SKM-1 treated with dmso at 0.1 percent for 144 hours (cell line): ENCODE measurements at regions not wholly inside any gene's neighbourhood (a gene's known extent, or its start where the extent isn't known, plus 50 kb on each side); places are given as distances from the start of the nearest gene placed in this dataset.

Experiments
- DNase-seq: peaks from one replicate; lab custom pipeline; 2025; ENCODE audit not compliant: unreplicated experiment; lab: John Stamatoyannopoulos, UW

DNA sequence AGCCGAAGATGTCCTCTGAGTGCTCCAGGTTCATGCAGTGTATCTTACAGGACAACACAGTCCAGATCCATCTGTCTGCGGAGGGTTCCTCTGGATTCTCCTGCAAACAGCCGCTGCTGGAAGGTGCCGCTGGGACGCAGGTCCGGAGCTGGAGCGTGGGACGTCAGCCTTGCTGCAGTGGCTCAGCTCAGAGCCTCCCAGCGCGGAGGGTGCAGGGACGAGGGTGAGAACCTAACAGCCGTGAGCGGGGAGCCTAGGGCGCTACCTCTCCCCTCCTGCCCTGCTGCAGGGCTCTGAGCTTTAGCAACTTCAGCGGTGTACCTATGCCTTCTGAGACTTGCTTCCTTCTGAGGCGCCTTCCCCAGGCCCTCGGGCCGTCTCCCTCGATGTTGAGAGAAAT is 137.6 kb upstream of the TMEM72 start:
- no peak for DNase-seq

- no peak for DNase-seq
Measured at GRCh38 chr10:44774676-44775401, 136.3 kb upstream of the TMEM72 start.

- no peak for DNase-seq
Measured at GRCh38 chr10:44775402-44775741, 135.8 kb upstream of the TMEM72 start.

DNA sequence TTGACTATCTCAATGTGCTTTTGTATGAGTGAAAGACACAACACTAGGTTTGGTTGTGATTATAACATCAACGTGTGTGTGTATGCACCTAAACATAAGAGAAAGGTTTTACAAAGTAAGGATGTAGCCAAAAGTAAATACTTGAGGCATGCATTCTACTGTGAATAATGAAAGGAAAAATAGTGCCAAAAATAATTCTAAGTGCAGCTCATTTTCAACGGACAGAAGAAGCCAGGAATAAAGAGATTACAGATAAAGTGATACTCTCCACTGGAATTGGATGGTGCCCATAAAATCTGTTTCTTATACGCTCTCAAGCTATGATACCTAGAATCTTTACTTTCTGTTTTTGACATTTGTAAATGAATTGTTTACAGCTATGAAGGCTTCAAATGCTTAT is 135.0 kb upstream of the TMEM72 start:
- no peak for DNase-seq

GRCh38 chr10:44779511-44779910 is 131.6 kb upstream of the TMEM72 start:
- DNase-seq = no peak

DNA sequence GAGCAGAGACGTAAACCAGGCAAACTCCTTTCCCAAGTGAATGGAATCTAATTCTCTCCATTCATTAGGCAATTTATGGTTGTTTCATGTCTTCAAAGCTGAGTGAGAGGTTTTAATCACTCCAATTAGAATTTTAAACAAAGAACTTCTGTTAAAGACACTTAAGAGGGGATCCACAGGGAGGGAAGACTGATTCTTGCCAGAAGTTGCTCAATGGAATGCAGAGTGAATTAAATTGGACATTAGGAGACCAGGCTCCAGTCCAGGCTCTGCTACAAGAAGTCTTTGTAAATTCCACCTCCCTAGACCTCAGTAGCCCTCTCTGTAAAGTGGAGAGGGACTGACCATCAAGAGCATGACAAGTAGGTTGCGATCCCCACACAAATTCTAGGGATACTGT is 130.7 kb upstream of the TMEM72 start:
- no peak for DNase-seq

DNA sequence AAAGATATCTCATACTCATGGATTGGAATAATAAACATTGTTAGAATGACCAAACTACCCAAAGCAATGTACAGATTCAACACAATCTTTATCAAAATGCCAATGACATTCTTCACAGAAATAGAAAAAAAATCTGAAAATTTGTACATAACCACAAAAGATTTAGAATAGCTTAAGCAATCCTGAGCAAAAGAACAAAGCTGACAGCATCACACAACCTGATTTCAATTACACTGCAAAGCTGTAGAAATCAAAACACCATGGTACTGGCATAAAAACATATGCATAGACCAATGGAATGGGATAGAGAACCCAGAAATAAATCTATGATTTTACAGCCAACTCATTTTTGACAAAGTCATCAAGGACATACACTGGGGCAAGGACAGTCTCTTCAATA is 130.0 kb upstream of the TMEM72 start:
- DNase-seq = no peak

GRCh38 chr10:44786286-44786850 is 124.8 kb upstream of the TMEM72 start:
- no peak for DNase-seq

GRCh38 chr10:44787480-44788075 is 123.6 kb upstream of the TMEM72 start:
- DNase-seq = no peak

GRCh38 chr10:44788147-44789129 is 122.7 kb upstream of the TMEM72 start:
- no peak for DNase-seq

GRCh38 chr10:44792119-44792775 is 118.9 kb upstream of the TMEM72 start:
- DNase-seq = no peak

DNA sequence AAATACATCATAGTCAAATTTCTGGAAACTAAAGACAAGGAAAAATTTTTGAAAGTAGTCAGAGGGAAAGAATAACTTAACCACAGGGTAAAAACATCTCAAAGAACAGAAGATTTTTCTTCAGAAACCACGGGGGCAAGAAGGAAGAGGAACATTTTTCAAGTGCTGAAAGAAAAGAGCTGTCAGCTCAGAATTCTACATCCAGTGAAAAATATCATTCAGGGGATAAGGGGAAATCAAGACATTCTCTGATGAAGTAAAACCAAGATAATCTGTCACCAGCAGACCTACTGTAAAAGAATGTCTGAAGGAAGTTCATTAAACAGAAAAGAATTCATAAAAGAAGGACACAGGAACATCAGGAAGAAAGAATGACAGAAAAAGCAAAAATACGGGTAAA is 111.2 kb upstream of the TMEM72 start:
- DNase-seq = no peak

GRCh38 chr10:44801383-44802327 is 109.5 kb upstream of the TMEM72 start:
- no peak for DNase-seq

- DNase-seq = no peak
Measured at GRCh38 chr10:44803862-44804261, 107.3 kb upstream of the TMEM72 start.

DNA sequence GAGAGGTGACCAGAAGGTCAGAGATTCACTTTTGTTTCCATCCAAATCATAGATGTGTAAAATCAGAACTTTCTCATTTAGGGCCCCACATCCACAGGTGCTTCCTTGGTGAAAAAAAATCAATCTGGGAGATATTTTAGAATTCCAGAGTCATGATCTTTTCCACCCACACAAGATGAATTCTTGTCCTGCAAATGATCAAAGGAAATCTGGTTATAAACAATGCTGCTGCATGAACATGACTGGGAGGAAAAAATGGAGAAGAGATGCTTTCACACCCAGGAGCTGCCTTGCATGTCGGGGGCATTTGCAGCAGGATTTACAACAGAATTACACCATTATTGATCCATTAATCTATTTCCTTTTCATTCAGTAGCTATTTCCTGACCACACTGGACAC is 106.5 kb upstream of the TMEM72 start:
- no peak for DNase-seq

DNA sequence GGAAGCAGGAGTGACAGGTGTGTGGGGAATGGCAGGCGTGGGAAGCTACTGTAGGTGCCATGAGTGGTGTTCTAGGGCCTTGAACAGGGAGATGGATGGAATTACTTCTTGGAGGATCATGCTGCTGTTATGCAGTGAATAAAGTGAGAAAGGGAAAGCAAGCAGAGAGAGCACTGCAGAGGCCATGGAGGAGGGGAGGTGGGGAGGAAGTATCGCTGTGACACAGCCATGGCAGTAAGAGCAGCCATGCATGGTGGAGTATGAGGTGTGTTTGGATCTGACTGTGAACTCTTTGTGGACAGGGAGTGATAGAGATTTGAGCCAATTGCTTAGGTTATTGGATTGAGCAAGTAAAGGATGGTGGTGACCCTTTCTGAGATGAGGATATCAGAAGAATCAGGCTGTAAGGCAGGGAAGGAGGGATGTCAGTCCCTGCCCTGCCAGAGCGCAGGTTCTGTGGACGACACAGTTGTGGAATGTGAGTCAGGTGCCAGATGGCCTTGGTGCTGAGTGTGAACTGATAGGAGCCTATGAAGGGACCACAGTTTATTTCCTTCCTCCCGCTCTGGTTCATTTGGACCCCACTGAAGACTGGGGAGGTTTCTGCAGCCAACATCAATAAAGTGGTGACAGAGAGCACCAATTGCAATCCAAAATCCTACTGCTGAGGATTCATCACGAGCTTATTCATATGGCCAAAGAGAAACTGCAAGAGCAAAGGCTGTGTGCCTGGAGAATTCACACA is 105.5 kb upstream of the TMEM72 start:
- no peak for DNase-seq

DNA sequence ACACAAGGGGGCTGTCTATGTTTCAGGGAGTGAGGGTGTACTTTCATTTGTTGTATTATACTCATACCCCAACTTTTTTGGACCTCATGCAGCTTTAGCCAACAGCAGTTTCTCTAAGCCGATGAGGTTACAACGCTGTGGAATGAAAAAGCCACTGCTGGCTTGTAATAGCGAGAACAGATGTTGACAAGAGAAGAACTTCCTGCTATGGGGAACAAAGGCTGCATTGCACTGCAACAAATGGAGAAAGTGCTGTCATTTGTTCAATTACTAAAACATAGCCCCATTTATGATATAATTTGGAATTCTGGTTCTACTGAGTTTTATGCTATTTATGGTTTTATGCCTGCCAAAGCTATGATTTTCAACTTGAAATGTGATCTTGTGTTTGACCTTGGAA is 104.2 kb upstream of the TMEM72 start:
- no peak for DNase-seq

DNA sequence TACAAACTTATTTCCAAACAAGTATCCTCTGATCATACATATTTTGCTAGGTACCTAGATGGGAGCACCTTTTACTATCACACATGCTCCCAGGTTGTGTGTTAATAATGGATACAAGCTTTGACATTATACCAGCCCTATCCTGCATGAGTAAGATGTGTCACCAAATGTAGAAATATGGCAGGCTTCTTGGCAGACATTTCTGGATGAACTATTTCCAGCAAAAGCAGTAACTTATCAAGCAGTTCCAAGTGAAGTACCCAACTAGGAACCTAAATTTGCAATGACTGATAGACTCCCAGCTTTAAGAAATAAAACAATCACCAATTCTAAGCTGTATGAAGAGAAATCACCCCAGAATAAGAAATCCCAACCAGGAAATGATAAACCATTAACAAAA is 103.7 kb upstream of the TMEM72 start:
- no peak for DNase-seq

GRCh38 chr10:44809647-44810046 is 101.5 kb upstream of the TMEM72 start:
- no peak for DNase-seq
